Stimulated activated memory B cell treated with anti-CD40 and anti-IgM and Interleukin-4, amounts not matched to agents 10 μg/mL and 1 μg/mL and 100 μg/mL, for 72 hours (primary cell): ENCODE measurements at regions not wholly inside any gene's neighbourhood (a gene's known extent, or its start where the extent isn't known, plus 50 kb on each side); places are given as distances from the start of the nearest gene placed in this dataset.
A peak's percentile ranks its signal among the peaks of the same experiment; 100 is the strongest.

Source experiments
- ATAC-seq: fragments of 150-1000 bp; cut with Tn5 transposase; 2 replicates; pipeline ENCODE4 v1.10.0; 2021
- H3K27ac Mint-ChIP-seq: one replicate; pipeline ENCODE4 v1.8.0; 2022; ENCODE audit warnings: mild to moderate bottlenecking, mixed read lengths
- H3K27me3 Mint-ChIP-seq: one replicate; pipeline ENCODE4 v1.8.0; 2022; ENCODE audit warnings: mixed read lengths
- H3K36me3 Mint-ChIP-seq: one replicate; pipeline ENCODE4 v1.8.0; 2022; ENCODE audit warnings: mixed read lengths
- H3K4me1 Mint-ChIP-seq: one replicate; pipeline ENCODE4 v1.8.0; 2022; ENCODE audit warnings: mixed read lengths
- H3K4me3 Mint-ChIP-seq: one replicate; pipeline ENCODE4 v1.8.0; 2022; ENCODE audit warnings: mild to moderate bottlenecking, moderate library complexity, mixed read lengths
- H3K9me3 Mint-ChIP-seq: one replicate; pipeline ENCODE4 v1.8.0; 2022; ENCODE audit warnings: mixed read lengths

DNA sequence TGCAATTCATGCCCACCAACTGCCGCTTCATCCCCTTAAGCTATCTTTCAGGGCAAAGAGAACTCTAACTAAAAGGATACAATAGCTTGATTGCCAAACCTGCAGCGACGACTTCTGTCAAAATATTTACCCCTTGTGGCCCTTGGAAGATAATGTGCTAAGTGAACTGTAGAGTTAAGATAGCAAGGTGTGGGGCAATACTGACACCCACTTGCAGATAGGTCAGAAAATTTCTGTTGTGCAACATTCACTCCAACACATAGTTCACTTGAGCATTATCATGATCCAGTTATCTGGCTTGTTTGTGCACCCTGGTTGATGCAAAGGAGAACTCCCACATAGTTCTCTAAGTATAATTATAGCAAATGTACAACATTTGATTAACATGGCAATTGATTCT, 55.6 kb downstream of the RHOXF2B start:
- no peaks in the 10 kb centered on the region for H3K4me1 Mint-ChIP-seq
- no peak for ATAC-seq
- H3K27me3 Mint-ChIP-seq, result peaks cover 8% of the 10 kb centered on the region
- no peaks in the 10 kb centered on the region for H3K9me3 Mint-ChIP-seq
- H3K36me3 Mint-ChIP-seq, result no peaks in the 10 kb centered on the region
- no peak overlapping the region for H3K27ac Mint-ChIP-seq
- H3K4me3 Mint-ChIP-seq, result no peak overlapping the region

DNA sequence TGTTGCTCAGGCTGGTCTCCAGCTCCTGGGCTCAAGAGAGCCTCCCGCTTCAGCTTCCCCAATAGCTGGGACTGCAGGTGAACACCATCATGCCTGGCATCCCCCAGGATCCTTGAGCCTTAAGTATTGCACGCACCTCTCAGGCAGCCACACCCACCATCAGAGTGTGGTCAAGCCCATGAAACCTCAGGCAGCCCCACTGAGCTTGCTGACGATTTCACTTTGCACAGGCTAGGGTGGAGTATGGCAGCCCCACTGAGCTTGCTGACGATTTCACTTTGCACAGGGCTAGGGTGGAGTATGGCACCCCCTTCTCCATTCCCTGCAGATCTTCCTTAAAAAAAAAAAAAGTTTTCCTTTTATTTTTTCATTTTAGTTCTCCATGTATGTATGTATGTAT, 57.2 kb downstream of the RHOXF2B start:
- no peaks in the 10 kb centered on the region for H3K36me3 Mint-ChIP-seq
- peaks cover 14% of the 10 kb centered on the region for H3K4me1 Mint-ChIP-seq
- no peak overlapping the region for H3K27ac Mint-ChIP-seq
- H3K9me3 Mint-ChIP-seq, result no peaks in the 10 kb centered on the region
- ATAC-seq, result no peak
- H3K4me3 Mint-ChIP-seq, result no peak overlapping the region
- peaks cover 24% of the 10 kb centered on the region for H3K27me3 Mint-ChIP-seq

DNA sequence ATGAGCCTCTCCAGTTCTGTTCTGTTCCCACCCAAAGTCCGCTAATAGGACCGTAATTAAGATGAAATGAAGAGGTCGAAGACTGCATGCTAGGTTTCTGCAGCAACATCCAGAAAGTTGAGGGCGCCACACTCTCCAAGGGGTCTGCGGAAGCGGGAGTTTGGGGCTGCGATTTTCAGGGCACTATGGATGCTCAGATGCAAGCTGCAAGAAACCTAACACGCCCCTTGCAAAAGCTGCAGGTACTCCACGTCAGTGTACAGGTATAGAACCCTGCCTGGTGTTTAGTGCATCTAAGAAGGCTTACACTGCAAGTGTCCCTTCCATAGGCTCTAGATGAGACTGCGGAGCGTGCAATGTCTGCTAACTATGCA, 61.4 kb downstream of the RHOXF2B start:
- H3K27me3 Mint-ChIP-seq, result peaks cover 32% of the 10 kb centered on the region
- no peaks in the 10 kb centered on the region for H3K9me3 Mint-ChIP-seq
- peaks cover 20% of the 10 kb centered on the region for H3K4me1 Mint-ChIP-seq
- H3K4me3 Mint-ChIP-seq, result peak overlapping the region; percentile 83
- H3K36me3 Mint-ChIP-seq, result no peaks in the 10 kb centered on the region
- ATAC-seq, result no peak
- H3K27ac Mint-ChIP-seq, result no peak overlapping the region

DNA sequence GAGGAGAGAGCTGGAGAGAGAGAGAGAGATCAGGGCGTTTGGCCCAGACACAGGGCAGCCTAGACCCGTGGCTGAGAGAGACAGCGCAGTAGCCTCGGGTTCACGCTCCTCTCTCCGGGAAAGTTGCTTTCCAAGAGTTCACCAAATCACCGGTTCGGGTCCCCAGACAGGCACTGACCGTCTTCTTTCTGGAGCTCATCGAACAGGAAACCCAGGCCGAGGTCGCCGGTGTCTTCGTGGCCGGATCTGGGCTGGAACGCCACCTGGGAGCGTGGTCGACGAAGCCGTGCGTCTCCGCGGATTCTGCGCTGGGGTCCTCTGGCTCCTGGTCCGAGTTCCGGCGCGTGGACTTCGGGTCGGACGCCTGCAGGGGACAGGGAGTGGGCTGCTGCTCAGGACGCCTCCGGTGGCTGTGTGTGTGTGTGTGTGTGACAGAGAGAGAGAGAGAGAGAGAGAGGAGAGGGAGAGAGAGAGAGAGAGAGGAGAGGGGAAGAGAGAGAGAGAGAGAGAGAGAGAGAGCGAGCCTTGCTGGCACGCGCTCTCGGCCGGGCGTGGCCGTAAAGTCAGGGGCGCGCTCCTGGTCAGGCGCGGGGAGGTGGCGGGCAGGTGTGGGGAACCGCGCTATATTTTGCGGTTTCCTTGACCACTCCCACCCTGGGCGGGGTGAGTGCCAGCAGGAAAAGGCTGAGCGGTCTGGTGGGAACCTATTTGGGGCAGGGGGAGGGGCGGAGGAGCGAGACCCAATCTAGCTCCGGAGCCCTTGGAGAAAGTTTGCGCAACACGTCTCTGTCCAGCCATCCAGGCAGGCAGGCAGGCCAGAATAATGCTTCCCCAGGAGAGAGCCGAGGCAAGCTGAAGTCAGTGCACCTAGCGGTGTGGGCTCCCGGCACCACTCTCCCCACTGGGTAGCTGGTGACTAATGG, 62.1 kb downstream of the RHOXF2B start:
- no peaks in the 10 kb centered on the region for H3K9me3 Mint-ChIP-seq
- H3K4me1 Mint-ChIP-seq, result peaks cover 20% of the 10 kb centered on the region
- peak overlapping the region; percentile 83 for H3K4me3 Mint-ChIP-seq
- H3K27ac Mint-ChIP-seq, result no peak overlapping the region
- peaks cover 32% of the 10 kb centered on the region for H3K27me3 Mint-ChIP-seq
- ATAC-seq, result no peak
- no peaks in the 10 kb centered on the region for H3K36me3 Mint-ChIP-seq

DNA sequence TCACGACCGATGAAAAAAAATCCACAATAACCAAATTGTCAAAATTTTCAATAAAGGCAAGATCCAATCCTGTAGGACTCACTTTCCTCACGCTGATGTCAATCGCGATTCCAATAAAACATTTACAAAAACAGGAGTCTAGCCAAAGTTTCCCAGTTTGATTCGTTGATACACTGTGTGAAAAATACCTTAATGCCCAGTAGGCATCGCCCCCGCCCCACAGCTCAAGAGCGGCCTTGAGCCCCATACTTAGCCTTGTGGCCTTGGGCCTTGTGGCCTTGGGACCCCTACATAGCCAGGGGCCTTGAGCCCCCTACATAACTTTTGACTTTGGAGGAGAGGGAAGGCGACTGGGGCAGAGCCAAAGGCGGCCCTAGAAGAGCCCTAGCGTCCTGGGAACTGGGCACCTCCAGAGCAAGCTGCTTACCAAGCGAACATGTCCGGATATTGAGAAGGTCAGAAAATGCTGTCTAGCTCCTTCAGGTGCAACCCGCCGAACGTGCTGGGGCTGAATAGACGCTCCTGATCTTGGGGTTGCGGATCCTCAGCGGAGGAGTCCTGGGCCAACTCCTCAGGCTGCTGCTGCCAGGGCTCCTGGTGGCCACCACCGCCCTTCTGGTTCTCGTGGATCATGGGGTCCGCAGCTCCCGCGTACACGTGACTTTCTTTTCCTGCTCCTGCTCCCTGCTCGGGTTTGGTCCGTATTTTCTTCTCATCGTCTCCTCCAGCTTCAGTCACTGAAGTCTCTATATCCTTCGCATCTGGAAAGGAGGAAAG, 62.9 kb downstream of the RHOXF2B start:
- Mint-ChIP-seq H3K4me1 (peaks cover 20% of the 10 kb centered on the region), H3K36me3 (no peaks in the 10 kb centered on the region), H3K9me3 (no peaks in the 10 kb centered on the region), H3K4me3 (peak overlapping the region; percentile 83), H3K27me3 (peaks cover 32% of the 10 kb centered on the region), H3K27ac (no peak overlapping the region)
- no peak for ATAC-seq

DNA sequence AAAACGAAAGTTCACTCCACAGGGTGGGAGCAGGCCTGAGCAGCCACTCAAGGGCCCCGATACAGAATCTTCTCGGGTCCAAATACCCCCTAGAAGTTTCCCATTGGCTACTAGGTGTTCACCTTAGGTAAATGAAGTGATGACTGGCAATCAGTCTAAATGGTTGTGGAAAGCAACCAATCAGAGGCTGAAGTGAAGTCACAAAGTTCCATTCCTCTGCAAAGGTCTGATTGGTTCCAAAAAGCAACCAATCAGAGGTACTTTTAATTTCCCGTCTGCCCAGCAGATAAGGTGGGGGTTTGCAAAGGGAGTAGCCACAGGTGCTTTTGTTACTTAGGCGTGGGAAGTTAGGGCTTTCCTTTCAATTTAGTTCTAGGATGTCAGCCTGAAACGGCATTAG, 58.2 kb upstream of the NKAP start:
- Mint-ChIP-seq H3K27me3 (peaks cover 30% of the 10 kb centered on the region), H3K27ac (no peak overlapping the region), H3K36me3 (no peaks in the 10 kb centered on the region), H3K9me3 (no peaks in the 10 kb centered on the region), H3K4me1 (peaks cover 14% of the 10 kb centered on the region), H3K4me3 (no peak overlapping the region)
- no peak for ATAC-seq

DNA sequence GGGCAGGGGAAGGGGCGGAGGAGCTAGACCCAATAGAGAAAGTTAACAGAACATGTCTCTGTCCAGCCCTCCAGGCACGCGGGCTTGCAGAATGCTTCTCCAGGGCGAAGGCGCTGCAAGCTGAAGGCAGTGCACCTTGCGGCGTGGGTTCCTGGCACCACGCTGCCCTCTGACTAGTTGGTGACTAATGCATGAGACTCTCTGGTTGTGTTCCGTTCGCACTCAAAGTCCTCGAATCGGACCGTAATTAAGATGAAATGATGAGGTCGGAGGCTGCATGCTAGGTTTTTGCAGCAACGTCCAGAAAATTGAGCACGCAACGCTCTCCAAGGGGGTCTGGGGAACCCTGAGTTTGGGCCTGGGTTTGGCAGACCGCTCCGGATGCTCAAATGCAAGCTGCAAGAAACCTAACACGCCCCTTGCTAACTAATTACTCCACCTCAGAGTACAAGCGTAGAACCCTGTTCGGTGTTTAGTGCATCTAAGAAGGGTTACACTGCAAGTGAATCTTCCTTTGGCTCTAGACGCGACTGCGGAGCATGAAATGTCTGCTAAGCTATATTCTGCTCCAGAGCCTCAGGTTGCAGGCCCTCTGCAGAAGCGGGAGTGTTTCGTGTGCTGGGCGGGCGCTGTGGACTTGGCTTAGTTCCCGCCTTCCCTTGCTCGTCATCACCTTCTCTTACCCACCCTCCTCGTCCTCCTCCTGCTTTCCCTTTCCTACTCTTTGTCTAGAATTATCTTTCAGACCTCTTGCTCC, 57.1 kb upstream of the NKAP start:
- Mint-ChIP-seq H3K27ac (no peak overlapping the region), H3K4me3 (no peak overlapping the region), H3K4me1 (peaks cover 14% of the 10 kb centered on the region), H3K27me3 (peaks cover 34% of the 10 kb centered on the region), H3K9me3 (no peaks in the 10 kb centered on the region), H3K36me3 (no peaks in the 10 kb centered on the region)
- no peak for ATAC-seq

DNA sequence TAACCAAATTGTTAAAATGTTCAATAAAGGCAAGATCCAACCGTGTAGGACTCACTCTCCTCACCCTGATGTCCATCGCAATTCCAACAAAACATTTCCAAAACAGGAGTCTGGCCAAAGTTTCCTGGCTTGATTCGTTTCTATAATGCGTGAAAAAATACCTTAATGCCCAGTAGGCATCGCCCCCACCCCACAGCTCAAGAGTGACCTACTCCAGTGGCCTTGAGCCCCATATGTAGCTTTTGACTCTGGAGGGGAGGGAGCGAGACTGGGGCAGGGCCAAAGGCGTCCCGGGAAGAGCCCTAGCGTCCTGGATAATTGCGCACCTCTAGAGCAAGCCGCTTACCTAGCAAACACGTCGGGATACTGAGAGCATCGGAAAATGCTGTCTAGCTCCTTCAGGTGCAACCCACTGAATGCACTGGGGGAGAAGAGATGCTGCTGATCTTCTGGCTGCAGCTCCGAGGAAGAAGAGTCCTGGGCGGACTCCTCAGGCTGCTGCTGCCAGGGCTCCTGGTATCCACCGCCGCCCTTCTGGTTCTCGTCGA, 55.6 kb upstream of the NKAP start:
- Mint-ChIP-seq H3K36me3 (no peaks in the 10 kb centered on the region), H3K27me3 (peaks cover 41% of the 10 kb centered on the region), H3K4me3 (no peak overlapping the region), H3K27ac (no peak overlapping the region), H3K4me1 (peaks cover 14% of the 10 kb centered on the region), H3K9me3 (no peaks in the 10 kb centered on the region)
- ATAC-seq, result no peak

DNA sequence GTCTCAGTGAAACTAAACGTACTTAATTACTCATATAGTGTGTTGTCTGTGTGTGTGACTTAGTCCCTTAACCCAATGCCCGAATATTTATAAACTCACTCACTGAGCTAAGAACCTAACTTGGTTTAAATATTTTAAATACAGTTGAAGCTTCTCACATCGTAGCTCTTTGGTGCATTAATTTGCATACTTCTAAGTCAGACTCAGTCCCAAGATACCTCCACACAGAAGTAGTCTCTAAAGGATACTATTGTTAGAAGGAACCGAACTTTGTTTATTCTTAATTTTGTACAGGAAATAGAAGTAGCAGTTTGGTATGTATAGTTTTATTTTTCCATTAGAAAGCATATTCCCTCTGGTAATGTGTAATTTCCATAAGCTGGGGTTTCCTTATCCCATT, 54.0 kb upstream of the NKAP start:
- Mint-ChIP-seq H3K4me3 (no peak overlapping the region), H3K9me3 (no peaks in the 10 kb centered on the region)

DNA sequence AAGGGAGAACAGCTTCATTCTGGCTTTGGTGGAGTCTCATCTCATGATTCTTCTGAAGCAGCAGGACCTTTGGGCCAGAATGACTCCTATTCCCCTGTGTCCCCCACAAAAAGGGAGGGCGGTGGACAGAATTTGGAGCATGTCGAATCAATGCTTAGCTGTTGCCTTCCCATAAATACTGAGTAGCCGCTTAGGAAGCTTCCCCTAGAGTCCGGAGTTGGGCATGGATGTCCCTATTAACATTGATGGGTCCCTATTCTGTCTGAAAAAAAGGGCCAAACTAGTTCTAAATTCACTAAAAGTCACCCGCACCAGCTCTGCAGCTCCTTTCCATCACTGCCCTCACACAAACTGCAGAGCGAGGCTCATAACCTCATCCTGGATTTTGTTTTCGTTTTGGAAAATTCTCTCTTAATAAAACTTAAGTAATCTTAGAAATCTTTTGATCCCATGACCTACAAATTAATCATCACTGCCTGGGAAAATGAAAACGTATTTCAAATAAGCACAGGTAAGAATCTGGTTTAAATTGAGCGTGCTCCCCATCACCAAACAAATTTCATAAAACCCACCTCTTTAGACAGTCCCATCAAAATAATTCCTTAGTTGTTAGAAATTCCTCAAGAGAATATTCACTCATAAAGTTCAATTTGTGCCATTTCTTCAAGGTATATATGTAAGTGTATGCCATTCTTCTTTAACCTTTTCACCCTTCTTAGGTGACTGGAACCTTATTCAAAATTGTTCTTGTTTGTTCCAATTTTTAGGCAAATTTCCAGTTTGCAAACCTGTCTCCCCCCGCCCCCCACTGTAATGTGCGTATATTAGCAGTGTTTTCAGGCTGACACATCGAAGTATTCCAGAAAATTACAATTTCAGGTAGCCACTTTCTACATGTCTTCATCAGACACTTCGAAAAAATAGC, 53.3 kb upstream of the NKAP start:
- H3K4me1 Mint-ChIP-seq, result peaks cover 15% of the 10 kb centered on the region
- peaks cover 49% of the 10 kb centered on the region for H3K27me3 Mint-ChIP-seq
- H3K36me3 Mint-ChIP-seq, result no peaks in the 10 kb centered on the region
- no peak overlapping the region for H3K4me3 Mint-ChIP-seq
- no peak overlapping the region for H3K27ac Mint-ChIP-seq
- ATAC-seq, result no peak
- H3K9me3 Mint-ChIP-seq, result no peaks in the 10 kb centered on the region

More for the DNA sequence above, 54.0 kb upstream of the NKAP start:
- H3K27me3 Mint-ChIP-seq, result peaks cover 49% of the 10 kb centered on the region
- no peak overlapping the region for H3K27ac Mint-ChIP-seq
- H3K36me3 Mint-ChIP-seq, result no peaks in the 10 kb centered on the region
- H3K4me1 Mint-ChIP-seq, result peaks cover 14% of the 10 kb centered on the region
- no peak for ATAC-seq

DNA sequence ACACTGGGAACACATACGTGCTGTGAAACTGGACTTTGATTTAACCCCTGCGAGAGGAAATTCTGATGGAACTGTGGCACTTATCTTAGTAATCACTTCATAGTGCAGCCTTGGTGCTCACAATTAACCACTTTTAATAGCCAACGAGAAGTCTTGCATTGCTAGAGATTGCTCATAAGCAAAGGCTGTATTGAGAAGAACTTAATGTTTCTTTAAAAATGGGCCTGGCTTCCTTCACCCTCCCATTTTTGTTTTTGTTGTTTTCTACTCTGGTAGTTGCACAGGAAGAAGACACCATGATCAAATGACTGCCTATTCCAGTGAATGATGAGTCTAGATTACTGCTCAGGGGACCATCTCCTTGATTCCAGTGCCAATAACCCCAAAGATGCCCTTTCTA, 52.5 kb upstream of the NKAP start:
- Mint-ChIP-seq H3K4me1 (peaks cover 22% of the 10 kb centered on the region), H3K36me3 (no peaks in the 10 kb centered on the region), H3K27me3 (peaks cover 45% of the 10 kb centered on the region), H3K27ac (no peak overlapping the region), H3K9me3 (no peaks in the 10 kb centered on the region), H3K4me3 (no peak overlapping the region)
- ATAC-seq, result no peak
